SU-DHL-6 (cell line): ENCODE measurements at regions not wholly inside any gene's neighbourhood (a gene's known extent, or its start where the extent isn't known, plus 50 kb on each side); places are given as distances from the start of the nearest gene placed in this dataset.

ENCODE experiments used
- H2AFZ ChIP-seq: fragments of 200-600 bp; sonication (generic); 2 replicates; pipeline ENCODE4 v1.6.1; 2014; ENCODE audit warnings: low read depth, mild to moderate bottlenecking, moderate library complexity, mixed read lengths, antibody characterized with exemption, low read length; ENCODE audit not compliant: severe bottlenecking
- H3F3A ChIP-seq: fragments of 200-600 bp; shearing (Covaris generic); 2 replicates; pipeline ENCODE4 v1.6.0; 2016; ENCODE audit warnings: antibody characterized with exemption, mild to moderate bottlenecking; ENCODE audit not compliant: insufficient read depth
- H3K27ac ChIP-seq: fragments of 200-600 bp; sonication (generic); 2 replicates; pipeline ENCODE4 v1.5.1; 2016; ENCODE audit warnings: low read depth, mild to moderate bottlenecking, low read length, moderate library complexity, mixed read lengths
- H3K27me3 ChIP-seq: fragments of 200-600 bp; sonication (generic), shearing (Covaris generic); 2 replicates; pipeline ENCODE4 v1.6.0; 2014; ENCODE audit warnings: mild to moderate bottlenecking, low read length
- H3K36me3 ChIP-seq: fragments of 200-600 bp; sonication (generic); 2 replicates; pipeline ENCODE4 v1.6.1; 2014; ENCODE audit warnings: mild to moderate bottlenecking, low read length, mixed read lengths
- H3K4me2 ChIP-seq: fragments of 300-600, 200-600 bp; shearing (Covaris generic), sonication (generic); 2 replicates; pipeline ENCODE4 v1.6.0; 2014; ENCODE audit warnings: low read length, low read depth, mild to moderate bottlenecking; ENCODE audit not compliant: poor library complexity, severe bottlenecking
- H3K4me3 ChIP-seq: fragments of 200-600 bp; sonication (generic); 2 replicates; pipeline ENCODE4 v1.5.1; 2014; ENCODE audit warnings: antibody characterized with exemption, low read length, mild to moderate bottlenecking, mixed read lengths; ENCODE audit not compliant: insufficient read depth, poor library complexity, severe bottlenecking
- H3K79me2 ChIP-seq: fragments of 200-600 bp; sonication (generic); 2 replicates; pipeline ENCODE4 v1.6.1; 2014; ENCODE audit warnings: mild to moderate bottlenecking, low read length, moderate library complexity; ENCODE audit not compliant: insufficient read depth
- H3K9ac ChIP-seq: fragments of 200-600 bp; sonication (generic); 2 replicates; pipeline ENCODE4 v1.7.0; 2014; ENCODE audit warnings: mild to moderate bottlenecking, low read length
- H3K9me2 ChIP-seq: fragments of 200-600 bp; sonication (generic); replicated peaks from 2 replicates; pipeline ENCODE4 v1.6.1; 2014; ENCODE audit warnings: low read length; ENCODE audit not compliant: insufficient read depth
- H3K9me3 ChIP-seq: fragments of 200-600 bp; sonication (generic); 2 replicates; pipeline ENCODE4 v1.6.1; 2014; ENCODE audit warnings: low read length, mixed read lengths; ENCODE audit not compliant: insufficient read depth
- H4K20me1 ChIP-seq: fragments of 200-600 bp; sonication (generic); 2 replicates; pipeline ENCODE4 v1.6.1; 2014; ENCODE audit warnings: low read depth, mild to moderate bottlenecking, antibody characterized with exemption, low read length, moderate library complexity, mixed read lengths
- CTCF ChIP-seq: fragments of 200-600 bp; sonication (generic); IDR thresholded peaks from one replicate; pipeline ENCODE4 v1.5.1; 2017; ENCODE audit warnings: antibody characterized with exemption, mild to moderate bottlenecking, low read length, moderate library complexity; ENCODE audit not compliant: insufficient read depth, poor library complexity, severe bottlenecking
- EZH2phosphoT487 ChIP-seq: fragments of 200-600 bp; sonication (generic), shearing (Covaris generic); conservative IDR thresholded peaks from 2 replicates; pipeline ENCODE4 v1.6.1; 2018; ENCODE audit warnings: mild to moderate bottlenecking, antibody characterized with exemption, low read length, moderate library complexity, mixed read lengths

GRCh38 chr10:131663351-131663750 lies 237.5 kb upstream of the PPP2R2D start:
- Histone ChIP-seq H3K27ac (no peak overlapping the region), H4K20me1 (no peaks in the 10 kb centered on the region), H3F3A (no peaks in the 10 kb centered on the region), H3K36me3 (no peaks in the 10 kb centered on the region), H3K4me2 (no peak overlapping the region), H3K9ac (no peak overlapping the region), H2AFZ (no peak overlapping the region), H3K27me3 (no peaks in the 10 kb centered on the region), H3K4me3 (no peak overlapping the region), H3K79me2 (no peaks in the 10 kb centered on the region), H3K9me2 (no peaks in the 10 kb centered on the region), H3K9me3 (no peaks in the 10 kb centered on the region)
- no peak for TF ChIP-seq EZH2phosphoT487
- TF ChIP-seq CTCF = no peak

- TF ChIP-seq EZH2phosphoT487 = no peak
- no peak for TF ChIP-seq CTCF
- Histone ChIP-seq H3K4me2 (no peak overlapping the region), H3K27me3 (no peaks in the 10 kb centered on the region), H3K9me3 (no peaks in the 10 kb centered on the region), H4K20me1 (no peaks in the 10 kb centered on the region), H3K36me3 (no peaks in the 10 kb centered on the region), H3K9me2 (no peaks in the 10 kb centered on the region), H3F3A (no peaks in the 10 kb centered on the region), H3K27ac (no peak overlapping the region), H3K4me3 (no peak overlapping the region), H2AFZ (no peak overlapping the region), H3K79me2 (no peaks in the 10 kb centered on the region), H3K9ac (no peak overlapping the region)
Observed at GRCh38 chr10:131666091-131666490, 234.7 kb upstream of the PPP2R2D start.

DNA sequence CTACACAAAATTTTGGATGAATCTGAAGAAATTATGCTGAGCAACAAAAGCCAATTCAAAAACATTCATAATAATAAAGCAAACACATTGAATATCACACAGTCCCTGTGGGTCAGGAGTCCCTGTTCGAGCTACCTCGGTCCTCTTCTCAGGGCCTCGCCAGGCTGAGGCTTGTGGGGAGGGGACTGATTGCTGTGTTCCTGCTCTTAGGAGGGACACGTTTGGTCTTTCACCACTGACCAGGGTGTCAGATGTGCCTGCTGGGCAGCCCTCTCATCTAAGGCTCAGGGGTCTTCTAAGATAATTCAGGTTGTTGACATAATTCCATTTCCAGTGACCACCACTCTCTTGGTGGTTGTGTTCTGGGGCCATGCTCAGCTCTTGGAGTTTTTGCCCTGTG lies 233.8 kb upstream of the PPP2R2D start:
- no peaks in the 10 kb centered on the region for H3K9me3 ChIP-seq
- no peak overlapping the region for H2AFZ ChIP-seq
- no peaks in the 10 kb centered on the region for H3K36me3 ChIP-seq
- H3K4me3 ChIP-seq = no peak overlapping the region
- TF ChIP-seq EZH2phosphoT487 = no peak
- no peak for TF ChIP-seq CTCF
- H3K27me3 ChIP-seq = no peaks in the 10 kb centered on the region
- no peak overlapping the region for H3K9ac ChIP-seq
- no peaks in the 10 kb centered on the region for H3F3A ChIP-seq
- H3K4me2 ChIP-seq = no peak overlapping the region
- H4K20me1 ChIP-seq = no peaks in the 10 kb centered on the region
- no peaks in the 10 kb centered on the region for H3K9me2 ChIP-seq
- H3K79me2 ChIP-seq = no peaks in the 10 kb centered on the region
- H3K27ac ChIP-seq = no peak overlapping the region

DNA sequence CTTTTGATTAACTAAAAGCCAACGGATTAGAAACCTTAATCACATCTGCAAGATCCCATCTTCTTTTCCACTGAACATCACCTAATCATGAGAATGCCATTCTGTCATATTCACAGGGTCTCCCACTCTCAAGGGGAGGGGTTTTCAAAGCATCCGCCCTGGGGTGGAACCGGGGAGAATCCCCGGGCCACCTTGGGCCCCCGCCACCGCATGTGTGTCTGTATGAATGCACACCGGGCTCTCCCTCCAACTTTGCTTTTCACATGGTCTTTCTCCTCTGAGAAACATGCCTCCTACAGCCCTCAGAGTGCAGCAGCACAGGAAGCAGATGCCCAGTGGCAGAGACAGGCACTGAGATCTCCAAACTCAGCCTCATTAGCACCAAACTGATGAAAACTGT lies 233.2 kb upstream of the PPP2R2D start:
- H3F3A ChIP-seq = no peaks in the 10 kb centered on the region
- no peaks in the 10 kb centered on the region for H3K9me3 ChIP-seq
- H3K4me2 ChIP-seq = no peak overlapping the region
- H4K20me1 ChIP-seq = no peaks in the 10 kb centered on the region
- H3K9me2 ChIP-seq = no peaks in the 10 kb centered on the region
- H3K79me2 ChIP-seq = no peaks in the 10 kb centered on the region
- no peak for TF ChIP-seq EZH2phosphoT487
- TF ChIP-seq CTCF = no peak
- H3K27me3 ChIP-seq = no peaks in the 10 kb centered on the region
- H2AFZ ChIP-seq = no peak overlapping the region
- H3K36me3 ChIP-seq = no peaks in the 10 kb centered on the region
- no peak overlapping the region for H3K9ac ChIP-seq
- no peak overlapping the region for H3K4me3 ChIP-seq
- H3K27ac ChIP-seq = no peak overlapping the region
